Suprapubic skin (tissue), 4 donors: ENCODE measurements at regions not wholly inside any gene's neighbourhood (a gene's known extent, or its start where the extent isn't known, plus 50 kb on each side); places are given as distances from the start of the nearest gene placed in this dataset.

ENCODE experiments used
- DNase-seq, 2 donors: peaks; one replicate each; pipeline ENCODE4 v3.0.0-alpha.2; 2019; ENCODE audit warnings: low spot score in 2 of 2
- H3K27ac ChIP-seq: fragments of 200-600 bp; sonication (generic); one replicate; pipeline ENCODE4 v1.5.1; 2019
- H3K27me3 ChIP-seq: fragments of 200-600 bp; sonication (generic); one replicate; pipeline ENCODE4 v1.5.1; 2019
- H3K36me3 ChIP-seq: fragments of 200-600 bp; sonication (generic); one replicate; pipeline ENCODE4 v1.5.1; 2019
- H3K4me1 ChIP-seq: fragments of 200-600 bp; sonication (generic); one replicate; pipeline ENCODE4 v1.5.1; 2019
- H3K4me3 ChIP-seq: fragments of 200-600 bp; sonication (generic); one replicate; pipeline ENCODE4 v1.5.1; 2019; ENCODE audit warnings: mild to moderate bottlenecking
- H3K9me3 ChIP-seq: fragments of 200-600 bp; sonication (generic); one replicate; pipeline ENCODE4 v1.5.1; 2019
- CTCF ChIP-seq, 2 donors: fragments of 200-600 bp in 1 of 2; fragments of 450-650 bp in 1 of 2; sonication (generic) in 1 of 2; IDR thresholded peaks; one replicate each; pipeline ENCODE4 v1.5.1; 2016 to 2019; ENCODE audit warnings: antibody characterized with exemption in 2 of 2, mild to moderate bottlenecking in 1 of 2, moderate library complexity in 1 of 2
- EP300 ChIP-seq: sonication (generic); formaldehyde crosslinking; IDR thresholded peaks from one replicate; pipeline ENCODE4 v1.6.1; 2017; ENCODE audit warnings: antibody characterized with exemption
- POLR2A ChIP-seq, 2 donors: fragments of 450-650 bp; IDR thresholded peaks; one replicate each; pipeline ENCODE4 v1.6.1; 2017; ENCODE audit warnings: antibody characterized with exemption in 2 of 2, mild to moderate bottlenecking in 2 of 2, moderate library complexity in 2 of 2
- POLR2AphosphoS5 ChIP-seq, 3 donors: sonication (generic); formaldehyde crosslinking; IDR thresholded peaks; one replicate each; pipeline ENCODE4 v1.6.1; 2017; ENCODE audit warnings: antibody characterized with exemption in 3 of 3
- WGBS: methylation state at CpG from one replicate; pipeline ENCODE4 v1.1.5; 2018; 5-methylcytosine and 5-hydroxymethylcytosine counted together

- no peak for TF ChIP-seq CTCF (IDR thresholded peaks at IDR 0.05)
- TF ChIP-seq EP300, result no peak
- Histone ChIP-seq H3K27me3 (peaks cover 4% of the 10 kb centered on the region), H3K36me3 (no peaks in the 10 kb centered on the region), H3K27ac (no peak overlapping the region), H3K9me3 (no peaks in the 10 kb centered on the region), H3K4me3 (no peak overlapping the region), H3K4me1 (peaks cover 6% of the 10 kb centered on the region)
- 80% methylated on average over 8 of the region's 9 CpGs for WGBS
- DNase-seq, result no peak
These were observed 282.8 kb downstream of the TLE3 start for GRCh38 chr15:69814932-69815331.

DNA sequence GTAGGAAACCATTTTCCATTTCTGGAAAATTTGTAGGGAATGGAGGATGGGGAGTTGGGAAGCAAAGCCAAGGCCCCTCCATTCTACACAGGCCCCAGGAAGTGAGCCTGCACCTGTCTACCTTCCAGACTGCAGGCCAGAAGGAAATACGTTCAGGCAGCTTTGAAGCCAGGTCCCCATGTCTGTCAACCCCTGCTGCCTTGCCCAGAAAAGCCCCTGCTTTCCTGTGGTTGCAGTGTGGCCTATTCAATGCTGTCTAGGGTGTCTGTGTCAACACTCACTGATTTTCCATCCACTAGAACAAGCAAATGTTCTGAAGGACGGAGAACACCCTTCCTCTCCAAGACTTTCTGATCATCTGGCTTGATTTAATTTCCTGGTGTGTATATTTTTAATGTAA, 281.9 kb downstream of the TLE3 start:
- Histone ChIP-seq H3K27ac (no peak overlapping the region), H3K36me3 (no peaks in the 10 kb centered on the region), H3K4me1 (peaks cover 6% of the 10 kb centered on the region), H3K4me3 (no peak overlapping the region), H3K27me3 (peaks cover 4% of the 10 kb centered on the region), H3K9me3 (no peaks in the 10 kb centered on the region)
- WGBS, result 89% methylated on average over 2 of the region's 2 CpGs
- DNase-seq, result no peak
- no peak for TF ChIP-seq EP300
- no peak for TF ChIP-seq POLR2A (IDR thresholded peaks at IDR 0.05)
- no peak for TF ChIP-seq POLR2AphosphoS5 (IDR thresholded peaks at IDR 0.05)
- TF ChIP-seq CTCF (IDR thresholded peaks at IDR 0.05), result no peak

DNA sequence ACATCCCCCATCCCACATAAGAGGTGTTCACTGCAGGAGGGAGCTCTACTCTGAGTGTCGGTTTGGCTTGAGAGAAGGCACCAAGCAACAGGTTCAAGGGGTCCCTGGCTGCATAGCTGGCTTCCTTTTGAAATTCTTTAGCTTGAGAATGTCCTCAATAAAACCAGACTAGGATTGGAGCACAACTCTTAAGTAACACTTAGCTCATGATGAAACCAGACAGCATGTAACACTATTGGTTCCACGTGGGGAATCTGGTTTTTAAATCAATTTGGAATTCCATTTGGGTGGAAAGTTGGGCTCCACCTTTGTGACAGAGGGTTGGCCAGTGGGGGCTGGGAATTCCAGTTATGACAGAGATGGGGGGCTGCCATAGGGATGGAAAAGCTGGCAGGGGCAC, 281.2 kb downstream of the TLE3 start:
- DNase-seq, result no peak
- Histone ChIP-seq H3K36me3 (no peaks in the 10 kb centered on the region), H3K27me3 (peaks cover 4% of the 10 kb centered on the region), H3K27ac (no peak overlapping the region), H3K4me3 (no peak overlapping the region), H3K4me1 (peaks cover 6% of the 10 kb centered on the region), H3K9me3 (no peaks in the 10 kb centered on the region)
- 63% methylated on average over 2 of the region's 2 CpGs for whole genome bisulfite sequencing
- TF ChIP-seq POLR2A (IDR thresholded peaks at IDR 0.05) (no peak), CTCF (IDR thresholded peaks at IDR 0.05) (no peak), EP300 (no peak), POLR2AphosphoS5 (IDR thresholded peaks at IDR 0.05) (no peak)

DNA sequence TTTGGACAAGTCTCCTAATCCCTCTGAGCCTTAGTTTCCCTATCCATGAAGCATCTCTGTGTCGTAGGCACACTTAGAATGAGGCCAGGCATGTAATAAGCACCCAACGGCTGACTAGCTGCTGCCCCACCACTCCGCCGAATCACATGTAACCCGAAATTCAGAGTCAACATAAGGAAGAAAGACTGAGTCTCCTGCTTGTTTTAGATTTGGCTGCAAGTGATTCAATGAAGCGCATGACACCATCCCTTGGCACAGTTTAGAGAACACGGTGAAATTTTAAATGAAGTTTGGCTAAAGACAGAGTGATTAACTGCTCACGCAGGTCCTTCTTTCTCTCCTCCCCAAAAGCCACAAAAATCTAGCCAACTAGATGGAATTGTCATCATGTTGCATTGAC, 279.2 kb downstream of the TLE3 start:
- WGBS, result 70% methylated on average over 8 of the region's 8 CpGs
- Histone ChIP-seq H3K36me3 (no peaks in the 10 kb centered on the region), H3K4me3 (no peak overlapping the region), H3K4me1 (peaks cover 6% of the 10 kb centered on the region), H3K27ac (no peak overlapping the region), H3K9me3 (no peaks in the 10 kb centered on the region), H3K27me3 (peaks cover 4% of the 10 kb centered on the region)
- DNase-seq, result no peak
- TF ChIP-seq CTCF (IDR thresholded peaks at IDR 0.05) (no peak), POLR2AphosphoS5 (IDR thresholded peaks at IDR 0.05) (peak in 1 of 3 donors; percentile 7), POLR2A (IDR thresholded peaks at IDR 0.05) (no peak), EP300 (no peak)

- no peak for DNase-seq
- Histone ChIP-seq H3K4me3 (no peak overlapping the region), H3K4me1 (peaks cover 6% of the 10 kb centered on the region), H3K27me3 (peaks cover 4% of the 10 kb centered on the region), H3K27ac (no peak overlapping the region), H3K36me3 (no peaks in the 10 kb centered on the region), H3K9me3 (no peaks in the 10 kb centered on the region)
- WGBS, result 90% methylated on average over 3 of the region's 3 CpGs
- TF ChIP-seq EP300 (no peak), POLR2A (IDR thresholded peaks at IDR 0.05) (no peak), POLR2AphosphoS5 (IDR thresholded peaks at IDR 0.05) (no peak), CTCF (IDR thresholded peaks at IDR 0.05) (no peak)
These were observed 278.3 kb downstream of the TLE3 start for GRCh38 chr15:69819371-69819770.
